BJ (cell line): ENCODE measurements at regions not wholly inside any gene's neighbourhood (a gene's known extent, or its start where the extent isn't known, plus 50 kb on each side); places are given as distances from the start of the nearest gene placed in this dataset.

Experiments
- CTCF ChIA-PET: fragments of 350-600 bp; formaldehyde crosslinking; extraction: SDS; loops from one replicate; lab custom pipeline; 2021; ENCODE audit warnings: antibody characterized with exemption, inconsistent platforms; lab: Yijun Ruan, JAX
- POLR2A ChIA-PET: fragments of 300-600 bp; sonication (Branson Sonifier 250); formaldehyde crosslinking; extraction: SDS; loops from one replicate; lab custom pipeline; 2021; ENCODE audit warnings: antibody characterized with exemption; lab: Charles Lee
- DNase-seq: peaks from one replicate; pipeline ENCODE4 v3.0.0-alpha.2; 2011; ENCODE audit warnings: low read depth
- H3K27me3 ChIP-seq: 2 replicates; pipeline ENCODE4 v1.6.0; 2011; ENCODE audit warnings: low read length; ENCODE audit not compliant: control insufficient read depth, insufficient read depth
- H3K36me3 ChIP-seq: 2 replicates; pipeline ENCODE4 v1.5.1; 2011; ENCODE audit warnings: low read length; ENCODE audit not compliant: control insufficient read depth, insufficient read depth
- H3K4me3 ChIP-seq: 2 replicates; pipeline ENCODE4 v1.5.1; 2011; ENCODE audit warnings: low read depth, mild to moderate bottlenecking, control low read depth, low read length
- TF ChIP-seq, protein P1 (sequence below): IDR thresholded peaks from 2 replicates; pipeline ENCODE4 v1.5.1; 2011; ENCODE audit warnings: low read depth, mild to moderate bottlenecking, control low read depth, inconsistent platforms, low read length, moderate library complexity; ENCODE audit not compliant: insufficient read depth

DNA sequence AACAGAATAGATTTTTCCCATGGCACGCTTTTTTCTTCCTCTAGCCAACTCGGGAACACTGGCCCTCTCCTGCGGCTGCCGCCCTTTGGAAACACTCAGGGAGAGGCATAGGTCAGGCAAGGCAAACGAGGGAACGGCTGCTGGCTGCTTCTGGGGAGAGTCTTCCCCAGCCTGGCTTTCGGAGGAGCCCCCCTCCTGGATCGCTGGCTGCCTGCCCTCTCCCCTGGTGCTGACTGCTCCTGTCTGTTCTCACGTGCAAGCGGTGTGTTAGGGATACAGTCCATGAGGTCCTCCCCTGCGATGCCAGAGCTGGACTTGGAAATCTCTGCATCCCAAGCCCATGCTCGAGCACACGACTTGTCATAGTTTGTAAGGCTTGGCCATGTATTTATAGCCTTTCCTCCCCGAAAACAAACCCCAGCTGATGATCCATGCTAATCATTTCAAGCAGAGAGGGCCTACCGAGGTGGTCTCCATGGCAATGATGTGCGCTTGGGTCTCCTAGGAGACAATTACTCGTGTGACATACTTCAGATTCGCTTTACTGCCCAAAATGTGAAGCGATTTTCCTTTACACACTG, 315.6 kb upstream of the ATP10A start:
- DNase-seq = no peak
- POLR2A ChIA-PET = no interaction called here

DNA sequence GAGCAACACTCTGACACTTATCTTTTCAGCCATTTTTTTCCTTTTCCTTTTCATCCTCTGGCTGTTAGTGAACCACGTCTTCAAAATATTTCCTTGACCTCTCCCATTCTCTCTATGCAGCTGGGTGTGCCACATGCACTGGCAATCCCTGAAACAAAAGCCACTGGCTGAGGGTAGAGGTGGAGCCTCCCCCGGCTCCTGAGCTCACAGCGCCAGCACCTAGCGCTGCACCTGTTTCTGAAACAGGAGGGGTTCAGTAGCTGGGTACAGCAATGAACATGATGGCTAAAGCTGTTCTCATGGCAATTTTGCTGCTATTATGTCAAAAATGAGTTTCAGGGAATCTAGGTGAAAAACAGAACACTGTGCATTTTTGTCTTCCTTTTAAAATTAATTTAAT, 314.7 kb upstream of the ATP10A start:
- Histone ChIP-seq H3K4me3 (no peak overlapping the region), H3K27me3 (no peaks in the 10 kb centered on the region), H3K36me3 (no peaks in the 10 kb centered on the region)
- CTCF ChIA-PET = no interaction called here
- POLR2A ChIA-PET = no interaction called here
- TF ChIP-seq, protein P1, sequence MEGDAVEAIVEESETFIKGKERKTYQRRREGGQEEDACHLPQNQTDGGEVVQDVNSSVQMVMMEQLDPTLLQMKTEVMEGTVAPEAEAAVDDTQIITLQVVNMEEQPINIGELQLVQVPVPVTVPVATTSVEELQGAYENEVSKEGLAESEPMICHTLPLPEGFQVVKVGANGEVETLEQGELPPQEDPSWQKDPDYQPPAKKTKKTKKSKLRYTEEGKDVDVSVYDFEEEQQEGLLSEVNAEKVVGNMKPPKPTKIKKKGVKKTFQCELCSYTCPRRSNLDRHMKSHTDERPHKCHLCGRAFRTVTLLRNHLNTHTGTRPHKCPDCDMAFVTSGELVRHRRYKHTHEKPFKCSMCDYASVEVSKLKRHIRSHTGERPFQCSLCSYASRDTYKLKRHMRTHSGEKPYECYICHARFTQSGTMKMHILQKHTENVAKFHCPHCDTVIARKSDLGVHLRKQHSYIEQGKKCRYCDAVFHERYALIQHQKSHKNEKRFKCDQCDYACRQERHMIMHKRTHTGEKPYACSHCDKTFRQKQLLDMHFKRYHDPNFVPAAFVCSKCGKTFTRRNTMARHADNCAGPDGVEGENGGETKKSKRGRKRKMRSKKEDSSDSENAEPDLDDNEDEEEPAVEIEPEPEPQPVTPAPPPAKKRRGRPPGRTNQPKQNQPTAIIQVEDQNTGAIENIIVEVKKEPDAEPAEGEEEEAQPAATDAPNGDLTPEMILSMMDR = no peak
- no peak for DNase-seq

More for the DNA sequence above, 315.6 kb upstream of the ATP10A start:
- CTCF ChIA-PET = no interaction called here
- Histone ChIP-seq H3K4me3 (no peak overlapping the region), H3K27me3 (no peaks in the 10 kb centered on the region), H3K36me3 (no peaks in the 10 kb centered on the region)
- TF ChIP-seq, protein P1 = no peak

DNA sequence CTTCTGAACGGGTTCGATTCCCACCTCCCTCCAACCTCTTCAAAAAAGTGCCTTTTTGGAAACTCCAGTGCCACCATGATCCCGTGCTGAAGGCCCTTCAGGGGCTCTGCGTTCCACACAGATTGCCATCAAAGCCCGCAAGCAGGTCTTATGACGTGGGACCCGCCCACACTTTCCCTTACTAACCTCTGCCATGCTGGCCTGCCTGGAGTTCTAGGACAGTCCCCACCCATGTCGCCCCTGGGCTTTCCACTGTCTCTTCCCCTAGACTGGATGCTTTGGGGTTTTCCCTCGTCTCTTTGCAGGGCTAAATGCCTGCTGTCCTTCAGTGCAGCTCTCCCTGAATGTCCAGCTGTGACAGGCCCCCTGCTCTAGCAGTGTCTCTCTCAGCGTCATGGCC, 313.7 kb upstream of the ATP10A start:
- TF ChIP-seq, protein P1 = no peak
- Histone ChIP-seq H3K36me3 (no peaks in the 10 kb centered on the region), H3K27me3 (no peaks in the 10 kb centered on the region), H3K4me3 (no peak overlapping the region)
- ChIA-PET POLR2A (no interaction called here), CTCF (no interaction called here)
- no peak for DNase-seq

DNA sequence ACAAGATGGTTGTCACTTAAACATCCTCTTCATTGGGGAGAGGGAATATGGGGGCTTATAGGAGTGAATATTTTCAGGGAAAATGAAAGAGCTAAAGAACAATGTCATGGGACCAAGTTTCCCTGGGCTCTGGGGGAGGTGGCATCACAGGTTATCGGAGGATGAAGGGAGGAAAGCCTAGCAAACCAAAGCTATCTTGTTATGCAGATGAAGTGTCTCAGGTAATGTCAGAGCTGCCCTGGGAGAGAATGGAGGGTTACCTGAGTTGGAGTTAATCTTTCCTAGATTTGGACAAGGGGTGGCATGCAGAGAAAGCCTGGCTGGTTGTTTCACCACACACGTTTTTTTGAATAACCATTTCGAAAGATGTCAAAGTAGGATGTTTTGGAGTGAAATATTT, 308.1 kb upstream of the ATP10A start:
- ChIA-PET POLR2A (no interaction called here), CTCF (no interaction called here)
- Histone ChIP-seq H3K27me3 (no peaks in the 10 kb centered on the region), H3K36me3 (no peaks in the 10 kb centered on the region), H3K4me3 (no peak overlapping the region)
- DNase-seq = no peak
- TF ChIP-seq, protein P1 = no peak

DNA sequence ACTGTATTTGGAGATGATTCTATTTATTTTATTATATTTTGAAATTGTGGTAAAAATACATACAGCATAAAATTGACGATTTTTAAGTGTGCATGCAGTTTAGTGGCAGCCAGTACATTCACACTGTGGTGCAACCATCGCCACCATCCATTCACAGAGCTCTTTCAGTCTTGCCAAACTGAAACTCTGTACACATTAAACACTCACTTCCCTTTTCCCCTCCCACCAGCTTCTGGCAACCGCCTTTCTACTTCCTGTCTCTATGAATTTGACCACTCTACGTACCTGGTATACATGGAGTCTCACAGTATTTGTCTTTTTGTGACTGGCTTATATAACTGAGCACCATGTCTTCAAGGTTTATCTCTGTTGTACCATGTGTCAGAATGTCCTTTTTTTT, 303.3 kb upstream of the ATP10A start:
- POLR2A ChIA-PET = no interaction called here
- CTCF ChIA-PET = no interaction called here

More for the DNA sequence above, 303.3 kb upstream of the ATP10A start:
- TF ChIP-seq, protein P1 = no peak
- Histone ChIP-seq H3K4me3 (no peak overlapping the region), H3K36me3 (no peaks in the 10 kb centered on the region), H3K27me3 (no peaks in the 10 kb centered on the region)
- DNase-seq = no peak
